A673 (cell line): ENCODE measurements at regions not wholly inside any gene's neighbourhood (a gene's known extent, or its start where the extent isn't known, plus 50 kb on each side); places are given as distances from the start of the nearest gene placed in this dataset.
"Not testable (repeated sequence)": the region's sequence is repeated elsewhere in the genome, so short reads cannot be mapped to it uniquely, and the experiment has no call there.

Experiments used
- BruUV-seq: library from RNA; stranded (reverse); fragments of 400-500 nt; replicated peaks from 2 replicates; lab custom pipeline; 2021; lab: Mats Ljungman, UMichigan
- CTCF ChIA-PET: fragments of 300-600 bp; sonication (Branson Sonifier 250); formaldehyde crosslinking; loops from one replicate; lab custom pipeline; 2022; ENCODE audit warnings: antibody characterized with exemption; lab: Charles Lee
- POLR2A ChIA-PET: fragments of 300-600 bp; sonication (Branson Sonifier 250); formaldehyde crosslinking; loops from one replicate; lab custom pipeline; 2022; ENCODE audit warnings: antibody characterized with exemption; ENCODE audit not compliant: low non-redundant PET; lab: Charles Lee
- DNase-seq: peaks from one replicate; pipeline ENCODE4 v3.0.0-alpha.2; 2015; ENCODE audit warnings: low spot score
- H3K27ac ChIP-seq: fragments of 200-600 bp; sonication (generic); 2 replicates; pipeline ENCODE4 v1.5.1; 2016; ENCODE audit warnings: mixed run types, low read depth, mild to moderate bottlenecking, mixed read lengths, antibody characterized with exemption, low read length; ENCODE audit not compliant: poor library complexity, severe bottlenecking
- H3K27me3 ChIP-seq: fragments of 200-600 bp; sonication (generic); replicated peaks from 2 replicates; pipeline ENCODE4 v1.6.1; 2017; ENCODE audit warnings: mixed run types, low read depth, mild to moderate bottlenecking, mixed read lengths, antibody characterized with exemption, low read length; ENCODE audit not compliant: insufficient read depth, poor library complexity
- H3K36me3 ChIP-seq: fragments of 200-600 bp; sonication (generic); 2 replicates; pipeline ENCODE4 v1.6.1; 2016; ENCODE audit warnings: mixed run types, mild to moderate bottlenecking, mixed read lengths, antibody characterized with exemption, low read length; ENCODE audit not compliant: insufficient read depth, poor library complexity, severe bottlenecking
- H3K4me1 ChIP-seq: fragments of 200-600 bp; sonication (generic); 2 replicates; pipeline ENCODE4 v1.6.1; 2017; ENCODE audit warnings: mixed run types, mild to moderate bottlenecking, mixed read lengths, antibody characterized with exemption, low read length; ENCODE audit not compliant: insufficient read depth, poor library complexity, severe bottlenecking
- H3K4me3 ChIP-seq: fragments of 200-600 bp; sonication (generic); 2 replicates; pipeline ENCODE4 v1.5.1; 2016; ENCODE audit warnings: low read depth, mixed run types, mild to moderate bottlenecking, mixed read lengths, low read length; ENCODE audit not compliant: poor library complexity, severe bottlenecking
- H3K9me3 ChIP-seq: fragments of 200-600 bp; sonication (generic); 2 replicates; pipeline ENCODE4 v1.6.1; 2016; ENCODE audit warnings: mixed run types, low read depth, mild to moderate bottlenecking, mixed read lengths, antibody characterized with exemption, low read length; ENCODE audit not compliant: poor library complexity, severe bottlenecking
- EZH2 ChIP-seq: fragments of 200-600 bp; sonication (generic); IDR thresholded peaks from 2 replicates; pipeline ENCODE4 v1.6.1; 2017; ENCODE audit warnings: borderline replicate concordance, low read depth, mild to moderate bottlenecking, mixed read lengths, antibody characterized with exemption, low read length; ENCODE audit not compliant: poor library complexity, severe bottlenecking
- intact Hi-C: fragments of 100-400 bp; cut with micrococcal nuclease; formaldehyde crosslinking; loops from one replicate; pipeline ENCODE4 v1.10.0; 2022; ENCODE audit not compliant: unreplicated experiment
- TF ChIP-seq, protein P1 (sequence below): fragments of 300-800, 200-600 bp; sonication (generic); conservative IDR thresholded peaks from 2 replicates; pipeline ENCODE4 v1.5.1; 2017; ENCODE audit warnings: low read depth, mild to moderate bottlenecking, antibody characterized with exemption, low read length, moderate library complexity, mixed read lengths

DNA sequence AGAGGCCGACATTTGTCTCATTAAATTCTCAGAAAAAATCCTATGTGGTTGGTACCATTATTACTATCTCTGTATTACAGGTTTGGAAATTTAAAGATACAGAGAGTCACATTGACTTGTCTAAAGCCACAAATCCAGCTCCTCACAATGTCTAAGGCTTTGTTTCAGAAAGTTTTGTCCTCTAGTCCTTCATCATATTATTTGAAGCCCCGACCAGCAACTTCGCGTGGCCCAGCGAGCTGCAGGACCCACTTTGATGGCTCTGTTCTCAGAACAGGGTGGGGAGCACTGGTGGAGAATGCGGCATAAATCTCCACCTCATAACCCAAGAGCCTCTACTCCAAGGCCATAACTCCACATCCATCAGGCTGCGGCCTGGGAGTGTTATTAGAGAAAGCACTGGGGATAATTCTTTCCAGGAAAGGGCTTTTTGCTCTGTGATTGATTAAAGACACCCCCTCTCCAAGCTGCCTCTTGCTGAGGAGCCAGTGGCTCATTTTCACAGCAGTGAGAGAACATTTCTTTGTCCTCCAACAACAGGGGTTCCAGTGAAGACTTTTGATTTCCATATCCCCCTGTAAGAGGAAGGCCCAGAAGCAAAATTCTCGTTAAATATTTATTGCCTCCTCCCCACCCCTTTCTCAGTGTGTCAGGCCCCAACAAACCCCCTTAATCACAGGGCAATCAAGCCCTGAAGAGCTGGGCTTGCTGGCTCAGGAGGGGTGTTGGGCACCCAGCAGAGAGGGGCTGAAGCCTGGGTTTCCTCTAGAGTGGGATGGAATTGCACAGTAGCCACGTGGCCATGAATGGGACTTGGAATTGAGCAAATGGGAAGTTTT is 113.7 kb upstream of the CDH11 start:
- Histone ChIP-seq H3K36me3 (no peaks in the 10 kb centered on the region), H3K4me1 (no peaks in the 10 kb centered on the region), H3K9me3 (no peaks in the 10 kb centered on the region), H3K4me3 (no peak overlapping the region), H3K27ac (no peak overlapping the region), H3K27me3 (no peaks in the 10 kb centered on the region)
- POLR2A ChIA-PET, result no interaction called here
- CTCF ChIA-PET, result no interaction called here
- peak; percentile 73 for DNase-seq
- no peak for TF ChIP-seq EZH2
- TF ChIP-seq, protein P1, sequence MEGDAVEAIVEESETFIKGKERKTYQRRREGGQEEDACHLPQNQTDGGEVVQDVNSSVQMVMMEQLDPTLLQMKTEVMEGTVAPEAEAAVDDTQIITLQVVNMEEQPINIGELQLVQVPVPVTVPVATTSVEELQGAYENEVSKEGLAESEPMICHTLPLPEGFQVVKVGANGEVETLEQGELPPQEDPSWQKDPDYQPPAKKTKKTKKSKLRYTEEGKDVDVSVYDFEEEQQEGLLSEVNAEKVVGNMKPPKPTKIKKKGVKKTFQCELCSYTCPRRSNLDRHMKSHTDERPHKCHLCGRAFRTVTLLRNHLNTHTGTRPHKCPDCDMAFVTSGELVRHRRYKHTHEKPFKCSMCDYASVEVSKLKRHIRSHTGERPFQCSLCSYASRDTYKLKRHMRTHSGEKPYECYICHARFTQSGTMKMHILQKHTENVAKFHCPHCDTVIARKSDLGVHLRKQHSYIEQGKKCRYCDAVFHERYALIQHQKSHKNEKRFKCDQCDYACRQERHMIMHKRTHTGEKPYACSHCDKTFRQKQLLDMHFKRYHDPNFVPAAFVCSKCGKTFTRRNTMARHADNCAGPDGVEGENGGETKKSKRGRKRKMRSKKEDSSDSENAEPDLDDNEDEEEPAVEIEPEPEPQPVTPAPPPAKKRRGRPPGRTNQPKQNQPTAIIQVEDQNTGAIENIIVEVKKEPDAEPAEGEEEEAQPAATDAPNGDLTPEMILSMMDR, result no peak
- intact Hi-C loops, result no loop called here
- BruUV-seq, result no TSS peak

DNA sequence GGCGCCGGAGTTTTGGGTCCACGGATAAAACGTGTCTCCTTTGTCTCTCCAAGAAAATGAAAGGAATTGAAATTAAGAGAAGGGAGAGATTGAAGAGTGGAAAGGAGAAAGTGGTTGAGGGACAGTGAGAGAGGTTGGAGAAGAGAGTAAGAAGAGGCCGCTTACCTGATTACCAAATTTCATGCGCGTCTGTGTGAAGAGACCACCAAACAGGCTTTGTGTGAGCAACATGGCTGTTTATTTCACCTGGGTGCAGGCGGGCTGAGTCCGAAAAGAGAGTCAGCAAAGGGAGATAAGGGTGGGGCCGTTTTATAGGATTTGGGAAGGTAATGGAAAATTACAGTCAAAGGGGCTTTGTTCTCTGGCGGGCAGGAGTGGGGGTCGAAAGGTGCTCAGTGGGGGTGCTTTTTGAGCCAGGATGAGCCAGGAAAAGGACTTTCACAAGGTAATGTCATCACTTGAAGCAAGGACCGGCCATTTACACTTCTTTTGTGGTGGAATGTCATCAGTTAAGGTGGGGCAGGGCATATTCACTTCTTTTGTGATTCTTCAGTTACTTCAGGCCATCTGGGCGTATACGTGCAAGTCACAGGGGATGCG is 113.0 kb upstream of the CDH11 start:
- intact Hi-C loops, BruUV-seq, H3K4me3 ChIP-seq, H3K4me1 ChIP-seq, H3K27me3 ChIP-seq, POLR2A ChIA-PET, DNase-seq, CTCF ChIA-PET, H3K27ac ChIP-seq, H3K9me3 ChIP-seq, H3K36me3 ChIP-seq: not testable (repeated sequence)

DNA sequence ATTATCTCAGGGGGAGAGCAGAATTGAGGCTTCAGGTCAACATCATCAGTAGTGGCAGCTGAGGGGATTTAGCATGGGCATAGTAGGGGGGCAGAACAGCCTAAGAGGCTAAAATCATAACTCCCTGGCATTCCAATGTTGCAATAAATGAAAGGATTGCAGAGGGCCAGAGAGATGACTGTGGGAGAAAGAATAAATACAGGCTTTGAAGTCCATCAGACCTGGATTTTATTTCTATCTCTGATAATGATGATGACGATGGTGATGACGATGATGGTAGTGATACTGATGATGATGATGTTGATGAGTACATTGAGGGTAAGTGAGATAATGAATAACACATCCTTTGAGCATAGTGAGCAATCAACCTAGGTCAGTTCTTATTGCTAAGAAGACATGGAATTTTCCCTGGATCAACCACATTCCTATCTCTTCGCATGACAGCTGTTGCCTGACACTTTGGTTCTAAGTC is 107.4 kb upstream of the CDH11 start:
- no peaks in the 10 kb centered on the region for H3K9me3 ChIP-seq
- ChIA-PET CTCF (no interaction called here), POLR2A (interaction anchor here (0.6 kb wide), 1 partner anchor 107 kb away, joined by 16 read pairs; no protein-coding TSS in a partner anchor)
- no TSS peak for BruUV-seq
- H3K4me3 ChIP-seq, result no peak overlapping the region
- intact Hi-C loops, result no loop called here
- TF ChIP-seq, protein P1, result no peak
- TF ChIP-seq EZH2, result no peak
- no peaks in the 10 kb centered on the region for H3K27me3 ChIP-seq
- no peak for DNase-seq
- H3K36me3 ChIP-seq, result no peaks in the 10 kb centered on the region
- H3K27ac ChIP-seq, result no peak overlapping the region
- no peaks in the 10 kb centered on the region for H3K4me1 ChIP-seq
